Panc1 (cell line): ENCODE measurements at regions not wholly inside any gene's neighbourhood (a gene's known extent, or its start where the extent isn't known, plus 50 kb on each side); places are given as distances from the start of the nearest gene placed in this dataset.

Experiments used
- POLR2AphosphoS5 ChIP-seq: IDR thresholded peaks from 2 replicates; pipeline ENCODE4 v1.6.1; 2012; ENCODE audit warnings: mild to moderate bottlenecking, low read depth, low read length, moderate library complexity
- SIN3A ChIP-seq: IDR thresholded peaks from 2 replicates; pipeline ENCODE4 v1.6.1; 2012; ENCODE audit warnings: low read depth, mild to moderate bottlenecking, low read length, moderate library complexity, borderline replicate concordance; ENCODE audit not compliant: insufficient read depth
- TCF7L2 ChIP-seq: IDR thresholded peaks from 2 replicates; pipeline ENCODE4 v1.6.1; 2011; ENCODE audit warnings: mild to moderate bottlenecking, low read depth, low read length, inconsistent platforms
- TF ChIP-seq, protein P1 (sequence below), 2 experiments: IDR thresholded peaks; 2 replicates each; pipeline ENCODE4 v1.6.1; 2011 to 2012; ENCODE audit warnings: low read depth in 2 of 2, control low read depth in 1 of 2, low read length in 1 of 2, mild to moderate bottlenecking in 1 of 2, moderate library complexity in 1 of 2; ENCODE audit not compliant: insufficient read depth in 1 of 2
- TF ChIP-seq, protein P2 (sequence below): fragments of 450-650 bp; IDR thresholded peaks from 2 replicates; pipeline ENCODE4 v1.5.1; 2017; ENCODE audit warnings: mild to moderate bottlenecking

DNA sequence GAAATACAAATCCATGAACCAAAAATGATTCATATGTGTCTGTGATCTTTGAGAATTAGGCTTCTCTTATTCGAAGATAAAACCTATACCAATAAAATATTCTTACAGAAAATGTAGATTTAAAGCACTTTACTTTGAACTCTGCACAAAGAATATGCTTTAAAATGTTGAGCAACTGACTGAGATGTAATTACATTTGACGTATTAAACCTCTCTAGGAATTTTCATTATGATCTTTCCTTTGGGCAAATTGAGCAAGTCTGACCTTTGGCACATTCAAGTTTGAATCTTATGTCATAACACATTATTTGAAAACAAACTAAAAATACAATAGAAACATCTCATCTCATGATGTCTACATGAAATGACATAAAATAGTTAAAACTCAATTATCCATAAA lies 69.2 kb upstream of the AHR start:
- TF ChIP-seq, protein P1, sequence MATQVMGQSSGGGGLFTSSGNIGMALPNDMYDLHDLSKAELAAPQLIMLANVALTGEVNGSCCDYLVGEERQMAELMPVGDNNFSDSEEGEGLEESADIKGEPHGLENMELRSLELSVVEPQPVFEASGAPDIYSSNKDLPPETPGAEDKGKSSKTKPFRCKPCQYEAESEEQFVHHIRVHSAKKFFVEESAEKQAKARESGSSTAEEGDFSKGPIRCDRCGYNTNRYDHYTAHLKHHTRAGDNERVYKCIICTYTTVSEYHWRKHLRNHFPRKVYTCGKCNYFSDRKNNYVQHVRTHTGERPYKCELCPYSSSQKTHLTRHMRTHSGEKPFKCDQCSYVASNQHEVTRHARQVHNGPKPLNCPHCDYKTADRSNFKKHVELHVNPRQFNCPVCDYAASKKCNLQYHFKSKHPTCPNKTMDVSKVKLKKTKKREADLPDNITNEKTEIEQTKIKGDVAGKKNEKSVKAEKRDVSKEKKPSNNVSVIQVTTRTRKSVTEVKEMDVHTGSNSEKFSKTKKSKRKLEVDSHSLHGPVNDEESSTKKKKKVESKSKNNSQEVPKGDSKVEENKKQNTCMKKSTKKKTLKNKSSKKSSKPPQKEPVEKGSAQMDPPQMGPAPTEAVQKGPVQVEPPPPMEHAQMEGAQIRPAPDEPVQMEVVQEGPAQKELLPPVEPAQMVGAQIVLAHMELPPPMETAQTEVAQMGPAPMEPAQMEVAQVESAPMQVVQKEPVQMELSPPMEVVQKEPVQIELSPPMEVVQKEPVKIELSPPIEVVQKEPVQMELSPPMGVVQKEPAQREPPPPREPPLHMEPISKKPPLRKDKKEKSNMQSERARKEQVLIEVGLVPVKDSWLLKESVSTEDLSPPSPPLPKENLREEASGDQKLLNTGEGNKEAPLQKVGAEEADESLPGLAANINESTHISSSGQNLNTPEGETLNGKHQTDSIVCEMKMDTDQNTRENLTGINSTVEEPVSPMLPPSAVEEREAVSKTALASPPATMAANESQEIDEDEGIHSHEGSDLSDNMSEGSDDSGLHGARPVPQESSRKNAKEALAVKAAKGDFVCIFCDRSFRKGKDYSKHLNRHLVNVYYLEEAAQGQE (IDR thresholded peaks at IDR 0.05; ENCODE audit: insufficient read depth in 1 of 2, low read depth in 2 of 2, low read length in 1 of 2) = no peak
- TF ChIP-seq, protein P2, sequence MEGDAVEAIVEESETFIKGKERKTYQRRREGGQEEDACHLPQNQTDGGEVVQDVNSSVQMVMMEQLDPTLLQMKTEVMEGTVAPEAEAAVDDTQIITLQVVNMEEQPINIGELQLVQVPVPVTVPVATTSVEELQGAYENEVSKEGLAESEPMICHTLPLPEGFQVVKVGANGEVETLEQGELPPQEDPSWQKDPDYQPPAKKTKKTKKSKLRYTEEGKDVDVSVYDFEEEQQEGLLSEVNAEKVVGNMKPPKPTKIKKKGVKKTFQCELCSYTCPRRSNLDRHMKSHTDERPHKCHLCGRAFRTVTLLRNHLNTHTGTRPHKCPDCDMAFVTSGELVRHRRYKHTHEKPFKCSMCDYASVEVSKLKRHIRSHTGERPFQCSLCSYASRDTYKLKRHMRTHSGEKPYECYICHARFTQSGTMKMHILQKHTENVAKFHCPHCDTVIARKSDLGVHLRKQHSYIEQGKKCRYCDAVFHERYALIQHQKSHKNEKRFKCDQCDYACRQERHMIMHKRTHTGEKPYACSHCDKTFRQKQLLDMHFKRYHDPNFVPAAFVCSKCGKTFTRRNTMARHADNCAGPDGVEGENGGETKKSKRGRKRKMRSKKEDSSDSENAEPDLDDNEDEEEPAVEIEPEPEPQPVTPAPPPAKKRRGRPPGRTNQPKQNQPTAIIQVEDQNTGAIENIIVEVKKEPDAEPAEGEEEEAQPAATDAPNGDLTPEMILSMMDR = no peak
- TF ChIP-seq SIN3A = no peak
- no peak for TF ChIP-seq POLR2AphosphoS5
- no peak for TF ChIP-seq TCF7L2
